Uterus (tissue), 3 donors: ENCODE measurements at regions not wholly inside any gene's neighbourhood (a gene's known extent, or its start where the extent isn't known, plus 50 kb on each side); places are given as distances from the start of the nearest gene placed in this dataset.
"Not testable (repeated sequence)": the region's sequence is repeated elsewhere in the genome, so short reads cannot be mapped to it uniquely, and the experiment has no call there.

Experiments used
- DNase-seq, 2 donors: peaks; one replicate each; pipeline ENCODE4 v3.0.0-alpha.2; 2019 to 2020
- H3K27ac ChIP-seq, 2 donors: fragments of 200-600 bp; sonication (generic); 1 replicate in 1 of 2; 2 replicates in 1 of 2; pipeline ENCODE4 v1.5.1; 2016 to 2018
- H3K27me3 ChIP-seq, 2 donors: fragments of 200-600 bp; sonication (generic); one replicate each; pipeline ENCODE4 v1.5.1; 2018 to 2019; ENCODE audit warnings: control low read depth in 1 of 2
- H3K36me3 ChIP-seq, 2 donors: fragments of 200-600 bp; sonication (generic); one replicate each; pipeline ENCODE4 v1.5.1; 2019; ENCODE audit warnings: control low read depth in 1 of 2
- H3K4me1 ChIP-seq, 2 donors: fragments of 200-600 bp; sonication (generic); one replicate each; pipeline ENCODE4 v1.5.1; 2018 to 2019; ENCODE audit warnings: control low read depth in 1 of 2
- H3K4me3 ChIP-seq, 2 donors: fragments of 200-600 bp; sonication (generic); 1 replicate in 1 of 2; 2 replicates in 1 of 2; pipeline ENCODE4 v1.5.1; 2018 to 2019; ENCODE audit warnings: mild to moderate bottlenecking in 1 of 2
- H3K9me3 ChIP-seq, 2 donors: fragments of 200-600 bp; sonication (generic); one replicate each; pipeline ENCODE4 v1.5.1; 2019; ENCODE audit warnings: control low read depth in 1 of 2
- POLR2A ChIP-seq, 2 donors: fragments of 450-650 bp; IDR thresholded peaks; one replicate each; pipeline ENCODE4 v1.6.1; 2016; ENCODE audit warnings: antibody characterized with exemption in 2 of 2, mild to moderate bottlenecking in 1 of 2, moderate library complexity in 1 of 2
- intact Hi-C: fragments of 100-400 bp; cut with DNase I; formaldehyde crosslinking; loops from one replicate; pipeline ENCODE4 v1.15.1; 2023; ENCODE audit warnings: low total_unique reads
- TF ChIP-seq, protein P1 (sequence below), 4 experiments: fragments of 200-600 bp in 2 of 4; fragments of 450-650 bp in 2 of 4; sonication (generic) in 2 of 4; IDR thresholded peaks; one replicate each; pipeline ENCODE4 v1.5.1; 2016 to 2019; ENCODE audit warnings: antibody characterized with exemption in 4 of 4, mild to moderate bottlenecking in 2 of 4, moderate library complexity in 1 of 4
- donor health status: DM: yes; HTN: yes; CAD: no.

DNA sequence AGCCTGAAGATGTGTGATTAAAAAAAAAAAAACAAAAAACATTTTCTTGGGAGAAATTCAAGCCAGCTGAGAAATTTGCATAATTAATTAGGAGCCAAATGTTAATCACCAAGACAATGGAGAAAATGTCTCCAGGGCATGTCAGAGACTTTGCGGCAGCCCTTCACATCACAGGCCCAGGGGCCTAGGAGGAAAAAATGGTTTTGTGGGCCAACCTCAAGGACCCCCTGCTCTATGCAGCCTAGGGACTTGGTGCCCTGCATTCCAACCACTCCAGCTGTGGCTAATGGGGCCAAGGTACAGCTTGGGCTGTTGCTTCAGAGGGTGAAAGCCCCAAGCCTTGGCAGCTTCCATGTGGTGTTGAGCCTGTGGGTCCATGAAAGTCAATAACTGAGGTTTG is 241.9 kb upstream of the THUMPD2 start:
- TF ChIP-seq, protein P1, sequence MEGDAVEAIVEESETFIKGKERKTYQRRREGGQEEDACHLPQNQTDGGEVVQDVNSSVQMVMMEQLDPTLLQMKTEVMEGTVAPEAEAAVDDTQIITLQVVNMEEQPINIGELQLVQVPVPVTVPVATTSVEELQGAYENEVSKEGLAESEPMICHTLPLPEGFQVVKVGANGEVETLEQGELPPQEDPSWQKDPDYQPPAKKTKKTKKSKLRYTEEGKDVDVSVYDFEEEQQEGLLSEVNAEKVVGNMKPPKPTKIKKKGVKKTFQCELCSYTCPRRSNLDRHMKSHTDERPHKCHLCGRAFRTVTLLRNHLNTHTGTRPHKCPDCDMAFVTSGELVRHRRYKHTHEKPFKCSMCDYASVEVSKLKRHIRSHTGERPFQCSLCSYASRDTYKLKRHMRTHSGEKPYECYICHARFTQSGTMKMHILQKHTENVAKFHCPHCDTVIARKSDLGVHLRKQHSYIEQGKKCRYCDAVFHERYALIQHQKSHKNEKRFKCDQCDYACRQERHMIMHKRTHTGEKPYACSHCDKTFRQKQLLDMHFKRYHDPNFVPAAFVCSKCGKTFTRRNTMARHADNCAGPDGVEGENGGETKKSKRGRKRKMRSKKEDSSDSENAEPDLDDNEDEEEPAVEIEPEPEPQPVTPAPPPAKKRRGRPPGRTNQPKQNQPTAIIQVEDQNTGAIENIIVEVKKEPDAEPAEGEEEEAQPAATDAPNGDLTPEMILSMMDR (IDR thresholded peaks at IDR 0.05), result no peak
- no peak for TF ChIP-seq POLR2A (IDR thresholded peaks at IDR 0.05)
- Histone ChIP-seq H3K4me3 (no peak overlapping the region), H3K9me3 (no peaks in the 10 kb centered on the region), H3K36me3 (no peaks in the 10 kb centered on the region), H3K27me3 (no peaks in the 10 kb centered on the region), H3K4me1 (no peaks in the 10 kb centered on the region), H3K27ac (no peak overlapping the region)
- no peak for DNase-seq
- intact Hi-C loops, result no loop called here

DNA sequence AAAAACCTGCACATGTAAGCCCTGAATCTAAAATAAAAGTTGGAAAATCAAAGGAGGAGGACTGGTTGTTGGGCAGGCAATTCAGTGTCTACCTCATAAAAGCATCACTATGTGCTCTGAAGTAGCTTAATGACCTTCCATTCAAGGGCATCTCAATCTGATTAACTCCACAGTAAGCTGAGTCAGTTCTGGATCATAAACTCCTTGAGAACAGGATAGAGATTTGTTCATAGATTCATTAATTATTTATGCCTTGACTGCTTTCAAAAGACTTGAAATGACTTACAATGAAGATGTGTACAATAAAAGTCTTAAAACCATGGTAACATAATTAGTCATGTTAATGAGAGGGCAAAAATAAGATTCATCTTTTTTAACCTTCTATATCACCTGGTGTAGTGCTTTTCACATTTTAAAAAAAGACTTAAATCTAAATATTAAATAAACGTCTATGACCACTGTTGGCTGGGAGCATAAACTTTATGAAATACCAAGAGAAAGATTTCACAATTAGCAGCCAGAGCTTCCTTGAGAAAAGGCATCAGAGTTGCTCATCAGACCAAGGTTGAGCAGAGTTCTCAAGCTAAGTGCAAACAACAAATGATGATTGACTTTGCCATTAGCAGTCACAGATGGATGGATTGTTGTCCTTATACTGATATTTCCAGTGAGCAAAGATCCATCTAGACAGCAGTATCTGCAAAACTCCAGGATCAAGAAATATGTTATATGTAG is 237.3 kb upstream of the THUMPD2 start:
- Histone ChIP-seq H3K27ac (no peak overlapping the region), H3K9me3 (no peaks in the 10 kb centered on the region), H3K4me1 (no peaks in the 10 kb centered on the region), H3K27me3 (no peaks in the 10 kb centered on the region), H3K4me3 (no peak overlapping the region), H3K36me3 (no peaks in the 10 kb centered on the region)
- intact Hi-C loops, result no loop called here
- no peak for TF ChIP-seq POLR2A (IDR thresholded peaks at IDR 0.05)
- TF ChIP-seq, protein P1 (IDR thresholded peaks at IDR 0.05), result no peak
- no peak for DNase-seq

DNA sequence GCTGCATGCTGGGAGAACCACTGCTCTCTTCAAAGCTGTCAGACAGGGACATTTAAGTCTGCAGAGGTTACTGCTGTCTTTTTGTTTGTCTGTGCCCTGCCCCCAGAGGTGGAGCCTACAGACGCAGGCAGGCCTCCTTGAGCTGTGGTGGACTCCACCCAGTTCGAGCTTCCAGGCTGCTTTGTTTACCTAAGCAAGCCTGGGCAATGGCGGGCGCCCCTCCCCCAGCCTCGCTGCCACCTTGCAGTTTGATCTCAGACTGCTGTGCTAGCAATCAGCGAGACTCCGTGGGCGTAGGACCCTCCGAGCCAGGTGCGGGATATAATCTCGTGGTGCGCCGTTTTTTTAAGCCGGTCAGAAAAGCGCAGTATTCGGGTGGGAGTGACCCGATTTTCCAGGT is 234.9 kb upstream of the THUMPD2 start:
- DNase-seq, H3K27ac ChIP-seq, H3K4me1 ChIP-seq, H3K27me3 ChIP-seq, intact Hi-C loops, H3K36me3 ChIP-seq, H3K4me3 ChIP-seq, H3K9me3 ChIP-seq: not testable (repeated sequence)

DNA sequence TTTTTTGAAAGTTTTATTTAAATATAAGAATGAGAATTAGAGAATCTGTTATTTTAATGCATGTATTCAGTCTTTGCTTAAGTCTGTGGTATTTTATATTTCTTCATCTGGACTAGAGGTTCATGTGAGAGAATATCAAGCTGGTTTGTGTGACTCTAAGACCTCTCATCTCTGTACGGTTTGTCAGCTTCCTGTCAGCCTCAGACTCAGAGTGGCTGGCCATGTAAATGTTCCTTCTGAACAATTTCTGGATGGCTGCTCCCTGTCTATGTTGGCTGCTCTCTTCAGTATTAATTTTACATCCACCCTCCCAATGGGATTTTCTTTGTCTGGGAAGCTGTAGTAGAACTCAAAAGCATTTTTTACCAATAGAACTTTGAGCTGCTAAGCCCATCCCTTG is 225.3 kb upstream of the THUMPD2 start:
- TF ChIP-seq POLR2A (IDR thresholded peaks at IDR 0.05), result no peak
- TF ChIP-seq, protein P1 (IDR thresholded peaks at IDR 0.05), result no peak
- no peaks in the 10 kb centered on the region for H3K4me1 ChIP-seq
- DNase-seq, result no peak
- no peak overlapping the region for H3K27ac ChIP-seq
- H3K36me3 ChIP-seq, result no peaks in the 10 kb centered on the region
- no peak overlapping the region for H3K4me3 ChIP-seq
- intact Hi-C loops, result no loop called here
- H3K9me3 ChIP-seq, result no peaks in the 10 kb centered on the region
- H3K27me3 ChIP-seq, result no peaks in the 10 kb centered on the region

DNA sequence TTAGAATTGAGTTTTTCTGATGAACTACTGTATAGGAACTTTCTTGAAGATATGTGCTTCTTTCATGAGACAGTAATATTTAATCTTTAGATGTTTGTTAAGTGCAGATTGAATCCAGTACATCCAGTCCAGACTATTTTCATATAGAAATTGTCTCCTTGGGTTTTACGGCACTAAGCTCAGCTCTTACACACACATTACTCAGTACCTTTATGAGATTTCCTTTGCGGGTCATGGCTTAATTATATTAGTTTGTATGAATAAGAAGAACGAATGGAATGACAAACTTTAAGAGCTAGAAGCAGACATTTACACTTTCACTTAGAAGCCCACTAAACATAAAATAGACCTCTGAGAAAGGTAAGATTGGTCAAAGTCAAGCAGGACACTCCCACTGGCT is 223.3 kb upstream of the THUMPD2 start:
- intact Hi-C loops, result no loop called here
- TF ChIP-seq POLR2A (IDR thresholded peaks at IDR 0.05), result no peak
- TF ChIP-seq, protein P1 (IDR thresholded peaks at IDR 0.05), result no peak
- no peak overlapping the region for H3K27ac ChIP-seq
- no peaks in the 10 kb centered on the region for H3K36me3 ChIP-seq
- no peak for DNase-seq
- H3K9me3 ChIP-seq, result no peaks in the 10 kb centered on the region
- H3K27me3 ChIP-seq, result no peaks in the 10 kb centered on the region
- no peaks in the 10 kb centered on the region for H3K4me1 ChIP-seq
- no peak overlapping the region for H3K4me3 ChIP-seq

DNA sequence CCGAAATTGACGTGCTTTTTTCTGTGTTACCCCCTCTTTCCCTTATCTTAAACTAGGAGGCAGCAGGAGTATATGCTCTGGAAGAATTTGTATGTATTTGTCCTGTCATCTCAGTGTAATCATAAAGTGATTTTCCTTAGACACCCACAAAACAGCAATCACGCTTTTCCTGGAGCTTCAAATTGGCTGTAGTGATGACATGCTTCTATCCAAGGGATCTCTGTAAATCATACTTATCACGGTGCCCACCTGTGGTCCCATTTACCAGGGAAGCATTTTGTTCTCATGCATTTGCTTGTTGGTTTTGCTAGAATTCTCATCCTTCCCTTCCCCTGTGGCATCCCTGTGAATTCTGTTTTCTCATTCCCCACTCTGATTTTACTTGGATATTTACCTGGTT is 220.8 kb upstream of the THUMPD2 start:
- intact Hi-C loops, result no loop called here
- H3K36me3 ChIP-seq, result no peaks in the 10 kb centered on the region
- H3K27me3 ChIP-seq, result no peaks in the 10 kb centered on the region
- H3K4me1 ChIP-seq, result no peaks in the 10 kb centered on the region
- TF ChIP-seq, protein P1 (IDR thresholded peaks at IDR 0.05), result no peak
- no peak for TF ChIP-seq POLR2A (IDR thresholded peaks at IDR 0.05)
- no peak overlapping the region for H3K4me3 ChIP-seq
- H3K9me3 ChIP-seq, result no peaks in the 10 kb centered on the region
- no peak overlapping the region for H3K27ac ChIP-seq
- DNase-seq, result no peak
